ENCODE measurements at regions not wholly inside any gene's neighbourhood (a gene's known extent, or its start where the extent isn't known, plus 50 kb on each side); places are given as distances from the start of the nearest gene placed in this dataset.

- no peaks in the 10 kb centered on the region for H3K36me3 ChIP-seq
- ATAC-seq (no peak), DNase-seq (no peak)
- no peaks in the 10 kb centered on the region for H3K4me1 ChIP-seq
- H3K27me3 ChIP-seq = no peaks in the 10 kb centered on the region
- H3K4me3 ChIP-seq = no peak overlapping the region
- no peaks in the 10 kb centered on the region for H3K9me3 ChIP-seq
- no peak for TF ChIP-seq CTCF (IDR thresholded peaks at IDR 0.05)
- H3K27ac ChIP-seq = no peak overlapping the region
- intact Hi-C loops (cut with DNase I) = no loop called here
Measured at GRCh38 chr17:12390631-12391030, 275.1 kb upstream of the MYOCD start.

GRCh38 chr17:12391468-12391867 is 274.2 kb upstream of the MYOCD start:
- DNase-seq (no peak), ATAC-seq (no peak)
- H3K9me3 ChIP-seq = no peaks in the 10 kb centered on the region
- no peak overlapping the region for H3K4me3 ChIP-seq
- no peak for TF ChIP-seq CTCF (IDR thresholded peaks at IDR 0.05)
- H3K4me1 ChIP-seq = no peaks in the 10 kb centered on the region
- intact Hi-C loops (cut with DNase I) = no loop called here
- no peak overlapping the region for H3K27ac ChIP-seq
- no peaks in the 10 kb centered on the region for H3K27me3 ChIP-seq
- no peaks in the 10 kb centered on the region for H3K36me3 ChIP-seq

DNA sequence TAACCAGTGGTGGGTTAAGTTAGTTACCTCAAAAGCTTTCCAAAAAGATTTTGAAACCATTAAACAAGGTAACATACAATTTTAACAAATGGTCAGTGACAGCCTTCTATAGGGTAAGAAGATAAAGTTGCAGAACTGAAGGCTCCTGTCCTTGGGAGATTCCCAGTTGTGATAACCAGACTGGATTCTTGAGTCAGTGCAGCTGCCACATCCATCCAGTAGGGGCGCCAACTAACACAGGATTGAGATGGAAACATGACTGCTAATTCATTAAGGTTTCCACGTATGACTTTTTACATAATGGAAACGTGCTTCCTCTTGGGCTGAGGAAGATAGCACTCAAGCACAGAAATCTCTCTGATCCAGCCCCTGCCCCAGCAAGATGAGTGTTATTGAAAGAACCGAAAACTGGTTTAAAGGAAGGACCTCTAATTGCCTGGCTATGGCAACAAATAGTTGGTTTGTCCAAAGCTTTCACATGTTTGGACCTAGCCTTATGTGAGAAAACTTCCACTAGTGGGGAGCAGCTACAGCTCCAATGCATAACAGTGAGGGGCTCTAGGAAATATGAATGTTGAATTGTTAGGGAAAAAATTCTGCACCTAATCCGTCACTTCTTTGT is 269.8 kb upstream of the MYOCD start:
- peak; percentile 39 for ATAC-seq
- no peak overlapping the region for H3K27ac ChIP-seq
- intact Hi-C loops (cut with DNase I) = no loop called here
- peak; percentile 23 to 43 for TF ChIP-seq CTCF (IDR thresholded peaks at IDR 0.05)
- no peaks in the 10 kb centered on the region for H3K9me3 ChIP-seq
- DNase-seq = no peak
- H3K4me1 ChIP-seq = no peaks in the 10 kb centered on the region
- H3K4me3 ChIP-seq = no peak overlapping the region
- no peaks in the 10 kb centered on the region for H3K36me3 ChIP-seq
- H3K27me3 ChIP-seq = no peaks in the 10 kb centered on the region

GRCh38 chr17:12398441-12399051 is 267.1 kb upstream of the MYOCD start:
- Histone ChIP-seq H3K36me3 (no peaks in the 10 kb centered on the region), H3K4me3 (no peak overlapping the region), H3K4me1 (no peaks in the 10 kb centered on the region), H3K9me3 (no peaks in the 10 kb centered on the region), H3K27me3 (no peaks in the 10 kb centered on the region), H3K27ac (no peak overlapping the region)
- ATAC-seq = no peak
- intact Hi-C loops (cut with DNase I) = no loop called here
- no peak for DNase-seq
- TF ChIP-seq CTCF (IDR thresholded peaks at IDR 0.05) = no peak

GRCh38 chr17:12402963-12403622 is 262.6 kb upstream of the MYOCD start:
- Histone ChIP-seq H3K27ac (no peak overlapping the region), H3K4me3 (no peak overlapping the region), H3K36me3 (no peaks in the 10 kb centered on the region), H3K27me3 (no peaks in the 10 kb centered on the region), H3K4me1 (no peaks in the 10 kb centered on the region), H3K9me3 (no peaks in the 10 kb centered on the region)
- intact Hi-C loops (cut with DNase I) = no loop called here
- no peak for TF ChIP-seq CTCF (IDR thresholded peaks at IDR 0.05)
- ATAC-seq (no peak), DNase-seq (no peak)
